GM21390 (cell line): ENCODE measurements at regions not wholly inside any gene's neighbourhood (a gene's known extent, or its start where the extent isn't known, plus 50 kb on each side); places are given as distances from the start of the nearest gene placed in this dataset.

Source experiments
- ATAC-seq: cut with Tn5 transposase; IDR thresholded peaks from one replicate; pipeline ENCODE4 v1.9.1; 2021; ENCODE audit not compliant: unreplicated experiment

DNA sequence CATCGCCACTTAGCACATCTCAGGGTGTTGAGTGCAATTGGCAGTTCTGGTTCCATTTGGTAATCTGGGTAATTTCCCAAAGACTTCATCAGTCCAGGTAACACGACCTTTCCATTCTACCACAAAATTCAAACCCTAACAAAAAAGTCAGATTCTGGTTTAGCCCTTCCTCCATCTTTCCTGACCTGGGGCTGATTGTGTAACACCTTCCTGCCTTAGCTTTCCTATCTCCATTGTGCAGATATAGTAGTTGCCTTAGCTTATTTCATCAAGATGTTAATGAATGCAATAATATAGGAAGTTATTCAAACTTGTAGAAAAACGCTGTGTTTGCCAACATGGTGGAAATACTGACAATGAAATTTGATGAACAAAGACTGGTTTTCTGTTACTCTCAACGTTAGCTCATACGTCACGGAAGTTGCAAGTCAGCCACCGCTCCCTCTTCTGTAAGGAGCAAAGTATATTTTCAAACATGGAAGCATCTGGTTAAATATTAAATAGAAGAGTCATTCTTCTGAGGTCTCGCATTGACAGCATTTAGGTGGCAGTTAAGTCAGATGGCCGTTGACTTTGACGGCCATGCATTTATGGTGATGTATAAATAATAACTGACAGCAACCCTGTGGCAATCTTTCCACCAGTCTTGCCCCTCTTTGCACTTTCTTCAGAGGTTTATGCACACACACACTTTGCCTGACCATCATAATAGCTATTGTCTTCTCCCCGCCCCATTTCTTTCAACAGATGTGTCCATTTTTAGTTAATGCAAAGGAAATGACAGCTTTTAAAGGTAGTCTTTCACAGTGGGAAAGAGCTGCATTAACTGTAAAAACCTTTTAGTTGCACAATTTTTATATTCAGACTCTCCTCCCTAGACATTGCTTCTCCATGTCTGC, 205.1 kb upstream of the BMPER start:
- ATAC-seq, result no peak

DNA sequence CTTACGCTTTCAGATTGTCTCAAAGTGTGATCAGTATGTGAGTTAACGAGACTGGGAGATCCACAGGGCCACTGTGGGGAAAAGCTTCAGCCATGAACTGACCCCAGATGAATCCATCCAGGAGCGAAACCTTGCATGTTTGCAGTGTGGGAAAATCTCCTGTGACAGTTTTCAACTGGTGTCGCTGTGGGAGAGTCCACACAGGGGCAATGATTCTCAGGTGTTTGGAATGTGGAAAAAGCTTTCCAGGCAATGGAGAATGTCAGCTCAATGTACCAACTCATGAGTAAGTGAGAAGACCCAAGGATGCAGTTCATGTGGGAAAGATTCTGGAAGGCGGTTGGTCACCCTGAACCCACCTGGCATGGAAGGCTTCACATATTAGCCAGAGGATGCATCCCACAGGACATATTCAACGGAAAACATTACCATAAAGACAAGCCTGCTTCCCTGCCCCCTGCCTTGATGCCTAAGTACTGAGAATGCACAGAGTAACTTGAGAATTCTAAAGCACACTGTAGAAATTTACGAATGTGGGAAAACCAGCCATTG, 204.1 kb upstream of the BMPER start:
- no peak for ATAC-seq

DNA sequence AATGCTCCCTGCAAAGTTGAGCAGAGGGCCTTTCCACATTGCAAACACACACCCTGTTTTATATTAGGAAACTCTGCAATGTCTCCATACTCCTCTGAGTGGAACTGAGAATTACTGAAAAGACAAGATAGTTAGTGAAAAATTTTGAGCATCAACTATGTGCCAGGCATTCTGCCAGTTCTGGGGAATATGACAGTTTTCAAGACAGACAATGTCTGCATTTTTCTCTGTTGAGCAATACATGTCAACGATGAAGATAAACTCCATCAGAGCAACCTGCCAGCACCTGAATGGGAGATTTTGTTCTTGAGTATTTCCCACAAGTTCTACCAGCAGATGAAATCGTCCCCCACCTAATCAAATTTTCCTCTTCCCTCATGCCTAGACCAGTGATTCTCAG, 203.4 kb upstream of the BMPER start:
- no peak for ATAC-seq

DNA sequence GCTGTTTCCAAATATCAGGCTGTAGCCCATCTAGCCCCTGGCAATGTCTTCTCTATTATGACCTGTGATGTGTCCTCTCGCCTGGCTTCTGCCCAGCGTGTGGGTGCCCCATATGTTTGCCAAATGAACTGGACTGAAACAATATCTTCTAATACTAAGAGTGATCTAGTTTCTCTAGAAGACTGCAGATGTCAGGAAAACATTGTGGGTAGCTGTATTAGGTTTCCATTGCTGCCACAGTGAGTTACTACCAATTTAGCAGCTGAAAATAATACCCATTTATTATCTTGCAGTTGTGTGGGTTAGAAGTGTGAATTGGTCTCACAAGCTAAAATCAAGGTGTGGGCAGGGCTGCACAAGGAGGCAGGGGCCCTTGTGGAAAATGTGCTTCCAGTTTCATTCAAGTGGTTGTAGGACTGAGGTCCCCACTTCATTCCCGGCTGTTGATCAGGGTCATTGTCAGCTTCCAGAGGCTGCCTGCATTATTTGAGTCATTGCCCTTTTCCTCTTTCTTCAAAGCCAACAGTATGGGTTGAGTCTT, 202.8 kb upstream of the BMPER start:
- no peak for ATAC-seq

DNA sequence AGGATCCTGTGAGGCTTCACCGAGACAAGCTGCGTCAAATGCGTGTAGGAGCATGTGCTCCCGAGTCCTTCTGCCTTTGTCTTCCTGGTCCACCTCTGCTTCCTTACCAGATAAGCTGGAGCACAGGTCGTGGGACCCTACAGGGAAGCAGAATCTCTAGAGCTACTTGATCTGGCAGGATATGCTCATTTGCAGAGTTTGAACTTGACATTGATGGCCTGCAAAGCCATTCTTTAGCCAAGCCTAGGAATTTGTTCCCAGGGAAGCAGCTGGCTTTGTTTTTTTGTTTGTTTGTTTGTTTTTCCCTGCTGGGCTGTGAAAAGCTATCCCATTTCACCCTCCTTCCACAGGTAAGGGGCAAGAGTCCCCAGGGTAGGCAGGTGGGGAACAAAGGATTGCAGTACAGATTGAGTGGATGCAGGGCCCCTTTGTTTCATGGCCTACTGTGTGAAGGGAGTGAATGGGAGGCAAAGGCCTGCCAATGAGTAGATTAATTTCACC, 200.0 kb upstream of the BMPER start:
- no peak for ATAC-seq

DNA sequence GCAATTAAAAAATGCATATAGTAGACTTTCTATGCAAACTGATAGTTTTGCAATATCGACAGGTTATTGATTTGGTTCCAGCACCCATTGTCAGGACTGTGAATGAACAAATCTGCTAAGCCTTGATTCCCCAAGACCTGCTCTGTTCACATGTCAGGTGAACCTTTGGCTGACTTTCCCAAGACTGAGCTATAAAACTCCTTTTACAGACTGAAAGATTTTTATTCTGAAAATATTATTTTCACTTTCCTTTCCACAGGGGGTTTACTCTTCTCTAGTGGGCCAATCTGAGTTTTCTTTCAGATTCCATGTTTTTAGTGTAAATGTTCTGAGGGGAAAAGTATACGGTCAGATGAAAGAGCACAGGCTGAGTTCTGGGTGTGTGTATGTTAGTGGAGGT, 199.2 kb upstream of the BMPER start:
- no peak for ATAC-seq

DNA sequence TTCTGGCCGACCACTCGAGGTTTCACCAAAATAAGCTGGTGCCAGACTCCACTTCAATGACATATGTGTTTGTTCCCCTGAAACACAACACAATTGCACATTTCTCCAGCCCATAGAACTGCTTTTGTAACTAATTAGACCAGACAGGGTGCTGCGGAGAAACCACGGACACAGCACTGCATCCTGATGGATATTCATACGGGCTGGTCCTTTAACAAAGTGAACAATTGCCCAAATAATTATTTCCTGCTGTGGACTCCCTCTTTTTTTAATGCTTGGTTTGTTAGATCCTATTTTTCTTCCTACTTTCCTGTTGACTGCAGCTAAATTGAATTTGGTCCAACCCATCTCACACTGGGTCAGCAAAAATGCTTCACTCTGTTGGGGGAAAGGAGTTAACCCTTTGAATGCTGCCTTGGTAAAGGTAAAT, 198.6 kb upstream of the BMPER start:
- no peak for ATAC-seq

DNA sequence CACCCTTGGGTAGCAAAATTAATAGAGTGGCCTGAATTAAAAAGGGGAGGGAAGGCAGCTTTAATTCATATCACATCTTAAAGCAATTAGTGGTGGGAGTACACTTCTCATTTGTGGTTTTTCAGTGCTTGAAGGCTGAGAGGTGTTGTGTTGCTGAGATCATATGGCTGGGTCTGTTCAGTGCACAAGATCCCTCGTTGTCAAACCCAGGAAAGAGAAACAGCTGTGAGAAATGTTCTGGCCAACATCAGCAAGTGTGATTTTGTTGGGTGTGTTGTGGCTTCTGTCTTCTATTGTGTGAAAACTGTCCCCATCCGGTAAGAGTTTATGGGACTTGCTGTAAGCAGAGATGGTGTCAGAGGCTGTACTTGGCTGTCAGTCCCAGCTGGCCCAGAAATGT, 197.9 kb upstream of the BMPER start:
- no peak for ATAC-seq

DNA sequence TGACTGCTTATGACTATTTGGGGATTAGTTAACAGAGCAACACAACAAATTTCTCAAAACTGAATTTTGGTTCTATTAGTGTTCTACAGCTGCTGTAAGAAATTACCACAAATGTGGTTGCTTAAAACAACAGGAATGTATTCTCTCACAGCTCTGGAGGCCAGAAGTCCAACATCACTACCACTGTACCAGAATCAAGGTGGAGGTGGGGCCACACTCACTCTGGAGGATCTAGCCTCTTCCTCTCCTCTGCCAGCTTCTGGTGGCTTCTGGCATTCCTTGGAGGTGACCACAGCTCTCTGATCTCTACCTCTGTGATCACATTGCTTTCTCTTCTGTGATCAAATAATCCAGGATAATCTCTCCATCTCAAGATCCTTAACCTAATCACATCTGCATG, 194.7 kb upstream of the BMPER start:
- ATAC-seq, result no peak

DNA sequence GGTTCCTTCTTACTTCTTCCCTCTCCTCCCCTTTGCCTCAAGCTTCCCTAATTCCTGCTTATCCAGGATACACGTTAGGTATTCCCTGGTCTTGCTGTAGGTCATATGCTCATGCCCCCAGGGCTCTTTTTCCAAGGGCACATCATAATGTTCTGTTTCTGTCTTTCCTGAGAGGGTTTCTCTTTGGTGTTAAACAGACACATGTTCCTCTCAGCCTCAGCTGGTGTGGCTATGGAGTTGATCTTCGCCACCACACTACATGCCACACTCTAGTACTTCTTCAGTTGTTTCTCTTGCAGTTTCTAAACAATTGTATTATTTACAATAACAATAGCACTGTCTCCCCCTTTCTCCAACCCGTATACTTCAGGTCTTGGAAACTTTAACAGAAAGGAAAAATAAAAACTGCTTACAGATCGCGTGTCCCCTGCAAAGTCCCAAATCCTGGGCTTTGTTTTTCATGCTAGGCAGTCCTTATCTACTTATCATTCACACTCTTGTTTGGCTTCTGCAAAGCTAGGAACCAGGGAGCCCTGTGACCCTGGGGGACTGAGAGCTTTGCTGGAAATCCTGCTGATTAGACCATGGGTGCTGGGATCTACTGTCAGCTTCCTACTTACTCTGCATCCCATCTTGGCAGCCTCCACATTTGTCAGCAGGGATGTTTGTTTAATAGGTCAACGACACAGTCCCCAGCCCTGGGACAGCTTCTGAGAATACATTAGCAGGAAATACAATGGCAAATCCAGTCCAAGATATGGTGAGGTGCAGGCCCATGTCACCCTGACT, 193.9 kb upstream of the BMPER start:
- ATAC-seq, result no peak

DNA sequence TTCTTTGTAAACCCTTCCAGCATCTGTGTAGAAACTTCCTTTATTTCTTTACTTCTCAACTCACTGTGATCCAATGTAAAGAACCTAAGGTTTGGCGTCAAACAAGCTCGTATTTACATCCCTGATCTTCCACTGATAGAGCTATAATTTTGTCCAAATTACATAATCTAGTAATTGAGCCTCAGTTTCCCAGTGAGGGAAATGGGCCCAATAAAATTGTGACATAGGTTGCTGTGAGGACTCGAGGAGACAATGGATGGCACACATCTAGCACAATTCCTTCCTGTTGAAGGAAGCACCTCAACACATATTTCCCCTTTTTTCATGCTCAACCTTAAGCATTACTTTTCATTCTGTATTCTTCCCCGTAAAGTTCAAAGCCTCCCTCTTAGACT, 193.3 kb upstream of the BMPER start:
- ATAC-seq, result no peak

DNA sequence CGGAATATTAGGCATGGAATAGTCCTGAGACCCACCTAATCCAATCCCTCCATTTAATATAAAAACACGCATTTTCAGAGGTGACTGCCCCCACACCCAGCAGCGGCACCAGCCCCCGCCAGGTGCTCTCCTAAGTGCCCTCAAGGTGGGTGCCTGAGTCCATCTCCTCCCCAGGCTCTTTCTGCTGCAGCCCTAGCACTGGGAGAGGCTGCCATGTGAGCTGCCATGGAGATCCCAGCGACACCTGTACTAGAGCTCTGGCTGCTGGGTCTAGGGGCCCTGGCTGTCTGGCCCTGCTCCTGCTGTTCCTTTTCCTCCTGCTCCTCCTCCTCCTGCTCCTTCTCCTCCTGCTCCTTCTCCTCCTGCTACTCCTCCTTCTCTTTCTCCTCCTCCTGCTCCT, 191.1 kb upstream of the BMPER start:
- ATAC-seq, result no peak

DNA sequence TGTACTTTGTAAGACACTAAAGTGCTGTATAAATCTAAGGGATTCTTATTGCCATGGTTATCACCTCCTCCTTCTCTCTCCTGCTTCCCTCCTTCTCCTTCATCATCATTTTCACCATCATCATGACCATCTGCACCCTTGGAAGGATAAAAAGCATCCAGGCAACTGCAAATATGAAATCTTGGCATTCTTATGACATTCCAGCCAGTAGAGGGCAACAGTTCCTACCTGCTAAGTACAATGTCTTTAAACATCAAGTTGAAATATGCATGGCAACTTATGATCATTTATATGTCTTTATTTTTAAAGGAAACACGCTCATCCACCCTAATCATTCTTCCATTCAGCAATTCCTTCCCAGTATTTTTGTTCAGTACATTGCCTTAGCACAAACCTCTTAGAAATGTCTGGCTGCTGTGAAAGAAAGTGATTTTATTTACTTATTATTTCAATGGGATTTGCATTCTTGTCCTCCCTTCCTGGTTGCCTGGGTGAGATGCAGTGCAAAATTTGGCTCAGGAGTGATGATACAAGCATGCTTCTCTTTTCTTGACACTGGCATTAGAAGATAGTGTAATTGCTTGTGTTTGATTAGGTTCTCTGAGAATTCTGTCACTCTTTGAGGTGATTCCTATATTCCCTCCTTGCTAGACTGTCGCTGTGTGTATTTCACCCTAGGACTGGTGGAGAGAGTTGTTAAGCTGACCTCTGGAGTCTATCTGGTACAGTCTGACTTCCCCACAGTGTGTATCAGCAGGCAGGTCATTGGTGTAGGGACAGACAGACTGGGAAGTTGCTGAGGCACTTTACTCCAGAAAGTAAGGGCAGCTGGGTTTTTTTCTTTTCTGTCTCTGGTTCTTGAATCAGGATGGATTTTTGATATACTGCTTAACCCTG, 188.5 kb upstream of the BMPER start:
- no peak for ATAC-seq

DNA sequence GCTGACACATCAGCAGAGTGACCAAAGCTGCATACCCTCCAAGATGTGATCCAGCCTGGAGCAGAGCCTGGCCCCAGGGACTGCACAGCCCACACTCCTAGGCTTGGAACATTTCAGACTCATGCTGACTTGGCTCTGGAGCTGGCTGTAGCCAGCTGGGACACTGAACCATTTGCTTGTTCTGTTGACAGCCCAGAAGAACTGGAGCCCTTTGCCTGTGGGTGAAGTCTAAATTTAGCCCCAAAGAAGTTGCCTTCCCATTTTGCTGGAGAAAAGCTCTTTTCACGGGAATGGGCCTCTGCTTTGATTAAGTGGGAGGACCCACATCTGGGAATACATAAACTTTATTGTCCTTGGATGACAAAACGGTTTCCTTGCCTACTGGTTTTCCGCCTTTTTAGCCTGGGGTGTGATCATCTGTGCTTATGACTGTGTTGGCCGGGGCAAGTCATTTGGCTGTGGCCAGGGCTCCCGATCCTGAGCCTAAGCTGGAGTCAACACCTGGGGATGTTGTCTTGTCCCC, 186.2 kb upstream of the BMPER start:
- ATAC-seq, result no peak

DNA sequence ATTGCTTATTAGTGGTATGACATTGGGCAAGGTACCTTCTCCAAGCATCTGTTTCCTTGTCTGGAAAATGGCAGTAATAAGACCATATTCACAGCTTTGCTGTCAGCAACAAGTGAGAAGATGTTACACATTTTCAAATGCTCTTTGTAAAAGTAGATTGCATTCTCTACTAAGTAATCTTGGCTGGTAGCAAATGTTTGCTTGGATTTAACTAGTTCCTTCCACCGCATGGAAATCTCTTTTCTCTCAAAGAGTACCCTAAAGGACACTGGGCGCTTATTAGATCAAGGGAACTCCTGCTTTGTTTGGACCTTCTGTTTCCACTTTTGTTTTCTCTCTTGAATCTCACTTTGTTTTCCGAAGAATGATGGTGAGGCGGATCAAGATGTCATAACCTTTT, 185.2 kb upstream of the BMPER start:
- ATAC-seq, result no peak

DNA sequence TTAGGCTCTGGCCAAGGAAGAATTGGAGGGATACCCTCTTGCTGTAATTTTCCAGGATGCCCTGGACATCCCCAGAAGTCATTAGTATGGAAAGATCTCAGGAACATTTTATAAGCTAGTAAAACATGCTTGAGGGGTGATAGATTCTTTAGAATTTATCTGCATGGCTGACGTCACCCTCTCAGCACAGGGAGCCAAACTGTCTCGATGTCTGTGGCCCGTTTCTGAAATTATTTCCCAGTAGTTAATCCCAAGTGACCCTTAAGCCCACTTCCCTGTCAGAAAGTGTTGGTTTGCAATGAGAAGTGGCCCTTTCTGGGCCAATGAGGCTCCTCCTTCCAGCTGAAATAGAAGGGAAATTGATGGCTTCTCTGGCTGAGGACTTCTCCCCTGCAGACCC, 184.5 kb upstream of the BMPER start:
- ATAC-seq, result no peak

DNA sequence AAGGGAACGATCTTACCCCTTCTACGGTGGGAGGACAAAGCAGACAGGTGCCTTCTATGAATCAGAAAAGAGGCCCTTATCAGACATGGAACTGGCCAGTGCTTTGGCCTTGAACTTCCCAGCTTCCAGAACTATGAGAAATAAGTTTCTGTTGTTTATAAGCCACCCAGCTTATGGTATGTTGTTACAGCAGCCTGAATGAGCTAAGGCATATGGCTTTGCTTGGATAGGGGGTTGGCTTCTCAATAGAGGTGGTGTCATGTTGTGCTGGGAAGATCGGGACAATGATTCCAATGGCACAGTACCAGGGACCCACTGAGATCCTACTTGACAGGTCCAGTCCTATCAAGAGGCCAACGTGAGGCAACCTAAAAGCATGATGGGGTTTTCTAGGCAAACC, 183.4 kb upstream of the BMPER start:
- no peak for ATAC-seq

DNA sequence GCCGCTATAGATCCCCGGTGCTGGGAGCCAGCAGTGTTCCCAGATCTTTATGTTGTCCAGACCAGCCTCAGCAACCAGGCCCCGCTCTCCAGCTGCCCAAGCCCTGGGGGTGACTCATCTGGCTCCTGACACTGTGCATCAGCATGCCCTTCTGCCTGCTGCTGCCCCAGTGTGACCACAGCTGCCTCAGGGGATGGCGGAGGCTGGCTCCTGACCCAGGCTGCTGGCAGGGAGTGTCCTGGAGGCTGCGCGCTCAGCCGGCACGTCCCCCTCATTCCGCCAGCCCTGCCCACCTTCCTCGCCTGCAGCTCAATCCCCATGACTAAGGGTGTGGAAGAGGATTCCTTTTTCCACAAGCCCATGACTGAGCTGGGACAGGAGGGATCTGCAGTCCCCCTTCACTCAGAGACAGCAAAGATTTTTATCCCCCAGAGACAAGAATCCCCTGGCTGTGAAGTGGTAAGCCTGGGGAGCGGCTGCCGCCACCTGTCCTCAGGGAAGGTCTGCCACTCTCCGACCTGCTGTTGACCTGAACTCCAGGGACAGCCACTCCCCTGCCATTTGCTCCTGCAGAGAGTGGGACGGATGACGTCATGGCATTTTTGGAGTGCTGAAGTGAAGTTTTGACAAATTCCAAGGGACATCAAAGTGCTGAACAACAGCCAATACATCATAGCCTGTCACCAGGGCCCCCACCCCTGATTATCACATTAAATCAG, 182.8 kb upstream of the BMPER start:
- ATAC-seq, result no peak

DNA sequence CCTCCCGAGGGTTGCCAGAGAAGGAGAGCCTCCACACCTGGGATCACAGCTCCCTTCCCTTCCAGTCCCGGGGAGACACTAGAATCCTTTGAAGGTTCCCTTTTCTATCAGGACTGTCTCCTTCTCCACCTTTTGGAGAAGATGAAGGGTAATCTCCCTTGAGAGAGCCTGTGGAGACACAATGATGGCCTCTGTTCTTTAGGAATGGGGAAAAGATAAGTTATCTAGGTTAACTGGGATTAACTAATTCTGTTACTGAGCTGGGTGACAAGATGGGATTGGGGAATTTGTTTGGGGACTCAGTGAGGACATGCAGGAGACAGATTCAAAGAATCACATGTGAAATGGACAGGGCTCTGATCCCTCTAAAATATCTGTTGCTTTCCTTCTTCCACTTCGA, 181.1 kb upstream of the BMPER start:
- no peak for ATAC-seq
